Fibroblast of lung (primary cell): ENCODE measurements at regions not wholly inside any gene's neighbourhood (a gene's known extent, or its start where the extent isn't known, plus 50 kb on each side); places are given as distances from the start of the nearest gene placed in this dataset.

ENCODE experiments used
- DNase-seq, 2 donors: peaks; one replicate each; pipeline versions ENCODE4 v3.0.0 to v3.0.0-alpha.2; 2010; ENCODE audit warnings: low read depth in 2 of 2
- H2AFZ ChIP-seq: 2 replicates; pipeline ENCODE4 v1.5.1; 2012; ENCODE audit warnings: low read length, control low read depth, inconsistent platforms
- H3K27ac ChIP-seq: 2 replicates; pipeline ENCODE4 v1.5.1; 2011; ENCODE audit warnings: low read length, control low read depth; ENCODE audit not compliant: insufficient read depth
- H3K27me3 ChIP-seq: 2 replicates; pipeline ENCODE4 v1.5.1; 2011; ENCODE audit warnings: mild to moderate bottlenecking, low read length; ENCODE audit not compliant: control insufficient read depth, insufficient read depth
- H3K36me3 ChIP-seq: 2 replicates; pipeline ENCODE4 v1.5.1; 2011; ENCODE audit warnings: low read length; ENCODE audit not compliant: control insufficient read depth, insufficient read depth
- H3K4me1 ChIP-seq: 2 replicates; pipeline ENCODE4 v1.5.1; 2011; ENCODE audit warnings: low read length; ENCODE audit not compliant: control insufficient read depth, insufficient read depth; ENCODE audit errors: extremely low read depth
- H3K4me2 ChIP-seq: 2 replicates; pipeline ENCODE4 v1.5.1; 2011; ENCODE audit warnings: low read length, control low read depth; ENCODE audit not compliant: insufficient read depth; ENCODE audit errors: extremely low read depth
- H3K4me3 ChIP-seq, 4 experiments: fragments of 200-600 bp in 1 of 4; sonication (generic) in 1 of 4; replicated peaks in 1 of 4; 2 replicates each; pipeline ENCODE4 v1.5.1; 2011 to 2016; ENCODE audit warnings: low read length in 4 of 4, low read depth in 3 of 4, mild to moderate bottlenecking in 3 of 4, control low read depth in 2 of 4, inconsistent platforms in 1 of 4, mixed read lengths in 1 of 4; ENCODE audit not compliant: insufficient read depth in 1 of 4; ENCODE audit errors: control extremely low read depth in 1 of 4
- H3K79me2 ChIP-seq: 2 replicates; pipeline ENCODE4 v1.5.1; 2012; ENCODE audit warnings: mild to moderate bottlenecking, low read length, inconsistent platforms; ENCODE audit not compliant: control insufficient read depth, insufficient read depth
- H3K9ac ChIP-seq: 2 replicates; pipeline ENCODE4 v1.5.1; 2011; ENCODE audit warnings: mild to moderate bottlenecking, low read length, control low read depth; ENCODE audit not compliant: insufficient read depth
- H3K9me3 ChIP-seq: 2 replicates; pipeline ENCODE4 v1.5.1; 2012; ENCODE audit warnings: low read depth, low read length; ENCODE audit not compliant: control insufficient read depth, insufficient read depth
- H4K20me1 ChIP-seq: 2 replicates; pipeline ENCODE4 v1.5.1; 2011; ENCODE audit warnings: low read length; ENCODE audit not compliant: control insufficient read depth, insufficient read depth; ENCODE audit errors: extremely low read depth
- EZH2 ChIP-seq: IDR thresholded peaks from 2 replicates; pipeline ENCODE4 v1.5.1; 2012; ENCODE audit warnings: low read length, control low read depth, mild to moderate bottlenecking; ENCODE audit errors: missing control alignments
- TF ChIP-seq, protein P1 (sequence below), 2 donors: IDR thresholded peaks in 1 of 2; conservative IDR thresholded peaks in 1 of 2; 1 replicate in 1 of 2; 2 replicates in 1 of 2; pipeline ENCODE4 v1.5.1; 2011 to 2012; ENCODE audit warnings: low read length in 2 of 2, control low read depth in 1 of 2, inconsistent platforms in 1 of 2, low read depth in 1 of 2, mild to moderate bottlenecking in 1 of 2

DNA sequence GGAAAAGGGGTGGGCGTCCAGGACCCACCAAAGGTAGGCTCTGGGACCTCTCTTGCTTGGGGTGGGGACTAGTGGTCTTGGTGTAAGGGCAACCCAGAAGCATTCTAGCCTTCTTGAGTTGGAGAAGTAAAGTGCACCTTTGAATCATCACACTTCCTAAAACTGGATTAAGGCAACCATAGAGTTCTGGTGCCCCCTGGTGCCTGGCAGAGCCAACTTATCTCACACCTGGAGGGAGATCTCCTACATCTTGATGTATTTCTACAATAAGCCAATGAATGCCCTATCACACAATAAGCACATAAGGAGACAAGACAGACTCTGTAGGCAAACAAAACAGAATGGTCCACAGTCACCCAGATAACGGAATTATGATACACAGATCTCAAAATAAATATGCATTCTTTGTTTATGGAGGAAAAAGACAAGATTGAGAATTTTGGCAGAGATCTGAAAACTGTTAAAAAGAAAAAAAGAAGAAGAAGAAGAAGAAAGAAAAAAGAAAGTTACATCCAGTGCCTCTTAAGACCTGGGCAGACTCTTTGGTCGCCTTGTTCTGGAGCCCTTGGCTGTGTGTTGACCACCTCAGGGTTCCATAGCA is 95.9 kb upstream of the PPP2R5C start:
- Histone ChIP-seq H4K20me1 (no peaks in the 10 kb centered on the region), H3K4me1 (no peaks in the 10 kb centered on the region), H3K9me3 (no peaks in the 10 kb centered on the region), H3K79me2 (no peaks in the 10 kb centered on the region), H3K4me2 (no peak overlapping the region), H2AFZ (no peak overlapping the region), H3K9ac (no peak overlapping the region), H3K27me3 (peaks cover 3% of the 10 kb centered on the region), H3K36me3 (no peaks in the 10 kb centered on the region), H3K27ac (no peak overlapping the region), H3K4me3 (no peak overlapping the region)
- TF ChIP-seq, protein P1, sequence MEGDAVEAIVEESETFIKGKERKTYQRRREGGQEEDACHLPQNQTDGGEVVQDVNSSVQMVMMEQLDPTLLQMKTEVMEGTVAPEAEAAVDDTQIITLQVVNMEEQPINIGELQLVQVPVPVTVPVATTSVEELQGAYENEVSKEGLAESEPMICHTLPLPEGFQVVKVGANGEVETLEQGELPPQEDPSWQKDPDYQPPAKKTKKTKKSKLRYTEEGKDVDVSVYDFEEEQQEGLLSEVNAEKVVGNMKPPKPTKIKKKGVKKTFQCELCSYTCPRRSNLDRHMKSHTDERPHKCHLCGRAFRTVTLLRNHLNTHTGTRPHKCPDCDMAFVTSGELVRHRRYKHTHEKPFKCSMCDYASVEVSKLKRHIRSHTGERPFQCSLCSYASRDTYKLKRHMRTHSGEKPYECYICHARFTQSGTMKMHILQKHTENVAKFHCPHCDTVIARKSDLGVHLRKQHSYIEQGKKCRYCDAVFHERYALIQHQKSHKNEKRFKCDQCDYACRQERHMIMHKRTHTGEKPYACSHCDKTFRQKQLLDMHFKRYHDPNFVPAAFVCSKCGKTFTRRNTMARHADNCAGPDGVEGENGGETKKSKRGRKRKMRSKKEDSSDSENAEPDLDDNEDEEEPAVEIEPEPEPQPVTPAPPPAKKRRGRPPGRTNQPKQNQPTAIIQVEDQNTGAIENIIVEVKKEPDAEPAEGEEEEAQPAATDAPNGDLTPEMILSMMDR (conservative IDR thresholded peaks at IDR 0.05 in 1 of 2, IDR thresholded peaks at IDR 0.05 in 1 of 2; ENCODE audit: low read depth in 1 of 2, low read length in 2 of 2), result peak; percentile 39 to 59
- no peak for TF ChIP-seq EZH2
- DNase-seq, result peak; percentile 43 to 46

DNA sequence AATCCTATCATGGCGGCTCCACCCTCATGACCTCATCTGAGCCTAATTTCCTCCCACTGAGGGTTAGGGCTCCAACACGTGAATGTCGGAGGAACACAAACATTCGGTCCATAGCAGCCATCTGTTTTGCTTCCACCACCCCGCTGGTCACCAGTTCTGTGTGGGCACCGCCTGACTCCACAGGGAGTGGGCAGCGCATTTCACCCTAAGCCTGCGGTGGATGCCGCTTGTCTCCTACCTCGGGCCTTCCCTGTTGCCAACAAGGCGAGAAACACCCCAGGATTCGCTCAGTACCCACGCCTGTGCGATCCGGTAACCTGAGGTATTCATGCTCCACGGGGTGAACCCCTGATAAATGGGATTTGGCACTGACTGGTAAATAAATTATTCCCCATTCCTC is 95.2 kb upstream of the PPP2R5C start:
- Histone ChIP-seq H3K4me3 (no peak overlapping the region), H3K9me3 (no peaks in the 10 kb centered on the region), H3K79me2 (no peaks in the 10 kb centered on the region), H3K9ac (no peak overlapping the region), H3K27me3 (peaks cover 3% of the 10 kb centered on the region), H3K27ac (no peak overlapping the region), H2AFZ (no peak overlapping the region), H4K20me1 (no peaks in the 10 kb centered on the region), H3K36me3 (no peaks in the 10 kb centered on the region), H3K4me2 (no peak overlapping the region), H3K4me1 (no peaks in the 10 kb centered on the region)
- TF ChIP-seq EZH2, result no peak
- TF ChIP-seq, protein P1 (conservative IDR thresholded peaks at IDR 0.05 in 1 of 2, IDR thresholded peaks at IDR 0.05 in 1 of 2; ENCODE audit: low read depth in 1 of 2, low read length in 2 of 2), result no peak
- DNase-seq, result no peak

DNA sequence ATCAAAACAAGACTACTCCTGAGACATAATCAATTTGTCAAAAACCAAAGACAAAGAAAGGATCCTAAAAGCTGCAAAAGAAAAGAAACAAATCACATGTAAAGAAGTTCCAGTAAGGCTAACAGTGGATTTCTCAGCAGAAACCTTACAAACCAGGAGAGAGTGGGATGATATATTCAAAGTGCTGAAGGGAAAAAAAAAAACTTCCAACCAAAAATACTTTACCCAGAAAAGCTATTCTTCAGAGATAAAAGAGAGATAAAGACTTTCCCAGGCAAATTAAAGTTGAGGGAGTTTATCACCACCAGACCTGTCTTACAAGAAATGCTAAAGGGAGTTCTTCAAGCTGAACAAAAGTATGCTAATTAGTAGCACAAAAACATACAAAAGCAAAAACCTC is 91.9 kb upstream of the PPP2R5C start:
- Histone ChIP-seq H3K79me2 (no peaks in the 10 kb centered on the region), H3K36me3 (no peaks in the 10 kb centered on the region), H3K4me2 (no peak overlapping the region), H4K20me1 (no peaks in the 10 kb centered on the region), H3K4me1 (no peaks in the 10 kb centered on the region), H2AFZ (no peak overlapping the region), H3K27ac (no peak overlapping the region), H3K9me3 (no peaks in the 10 kb centered on the region), H3K9ac (no peak overlapping the region), H3K27me3 (peaks cover 3% of the 10 kb centered on the region), H3K4me3 (no peak overlapping the region)
- TF ChIP-seq, protein P1 (conservative IDR thresholded peaks at IDR 0.05 in 1 of 2, IDR thresholded peaks at IDR 0.05 in 1 of 2; ENCODE audit: low read depth in 1 of 2, low read length in 2 of 2), result no peak
- no peak for DNase-seq
